Upper lobe of left lung (tissue), 6 donors: ENCODE measurements at regions not wholly inside any gene's neighbourhood (a gene's known extent, or its start where the extent isn't known, plus 50 kb on each side); places are given as distances from the start of the nearest gene placed in this dataset.

ENCODE experiments used
- ATAC-seq, 2 donors: fragments of 200-7000 bp; cut with Tn5 transposase; one replicate each; pipeline ENCODE4 v1.9.1; 2022; ENCODE audit warnings: mild to moderate bottlenecking in 2 of 2, moderate library complexity in 2 of 2; ENCODE audit not compliant: low FRiP score in 2 of 2
- DNase-seq, 2 donors: peaks; one replicate each; pipeline ENCODE4 v3.0.0-alpha.2; 2019 to 2020
- H3K27ac ChIP-seq, 4 donors: fragments of 200-600 bp; sonication (generic); one replicate each; pipeline ENCODE4 v1.5.1; 2016 to 2019
- H3K27me3 ChIP-seq, 4 donors: fragments of 200-600 bp; sonication (generic); one replicate each; pipeline ENCODE4 v1.5.1; 2017 to 2019
- H3K36me3 ChIP-seq, 4 donors: fragments of 200-600 bp; sonication (generic); one replicate each; pipeline ENCODE4 v1.5.1; 2016 to 2019
- H3K4me1 ChIP-seq, 4 donors: fragments of 200-600 bp; sonication (generic); one replicate each; pipeline ENCODE4 v1.5.1; 2018 to 2019
- H3K4me3 ChIP-seq, 4 donors: fragments of 200-600 bp; sonication (generic); one replicate each; pipeline ENCODE4 v1.5.1; 2017 to 2019; ENCODE audit warnings: mild to moderate bottlenecking in 2 of 4, moderate library complexity in 1 of 4
- H3K9me3 ChIP-seq, 4 donors: fragments of 200-600 bp; sonication (generic); one replicate each; pipeline ENCODE4 v1.5.1; 2018 to 2019
- CTCF ChIP-seq, 6 experiments: fragments of 450-650 bp in 4 of 6; fragments of 200-600 bp in 2 of 6; sonication (generic) in 2 of 6; IDR thresholded peaks; one replicate each; pipeline ENCODE4 v1.5.1; 2016 to 2019; ENCODE audit warnings: antibody characterized with exemption in 6 of 6
- EP300 ChIP-seq, 4 donors: sonication (generic); formaldehyde crosslinking; IDR thresholded peaks; one replicate each; pipeline ENCODE4 v1.5.1; 2017; ENCODE audit warnings: antibody characterized with exemption in 4 of 4, control low read depth in 2 of 4
- POLR2A ChIP-seq, 4 donors: fragments of 450-650 bp; IDR thresholded peaks; one replicate each; pipeline ENCODE4 v1.5.1; 2016 to 2017; ENCODE audit warnings: antibody characterized with exemption in 4 of 4, mild to moderate bottlenecking in 2 of 4
- POLR2AphosphoS5 ChIP-seq, 2 donors: sonication (generic); formaldehyde crosslinking; IDR thresholded peaks; one replicate each; pipeline ENCODE4 v1.5.1; 2017; ENCODE audit warnings: antibody characterized with exemption in 2 of 2
- WGBS, 2 donors: methylation state at CpG; one replicate each; pipeline ENCODE4 v1.1.5; 2017 to 2018; 5-methylcytosine and 5-hydroxymethylcytosine counted together
- donor health status: DM: no; HTN: no; CAD: no; lungs with moderate emphysema.
- donor health status: DM: no; HTN: yes; CAD: no; lungs with severe emphysema.

GRCh38 chr22:26983311-26983710 is 325.9 kb downstream of the MIAT start:
- H3K27me3 ChIP-seq: no peaks in the 10 kb centered on the region
- WGBS, 2 donors: 67 to 82% methylated on average over 1 of the region's 1 CpG
- no peak overlapping the region for H3K27ac ChIP-seq
- H3K4me3 ChIP-seq: no peak overlapping the region
- TF ChIP-seq POLR2AphosphoS5 (IDR thresholded peaks at IDR 0.05): no peak
- no peak for TF ChIP-seq EP300 (IDR thresholded peaks at IDR 0.05)
- TF ChIP-seq POLR2A (IDR thresholded peaks at IDR 0.05): no peak
- no peak for TF ChIP-seq CTCF (IDR thresholded peaks at IDR 0.05)
- no peak for DNase-seq
- ATAC-seq: no peak
- H3K4me1 ChIP-seq: peaks cover 0 to 9% (median 5%) of the 10 kb centered on the region in 4 donors
- no peaks in the 10 kb centered on the region for H3K9me3 ChIP-seq
- H3K36me3 ChIP-seq: no peaks in the 10 kb centered on the region

- Histone ChIP-seq H3K4me1 (peaks cover 0 to 9% (median 5%) of the 10 kb centered on the region in 4 donors), H3K36me3 (no peaks in the 10 kb centered on the region), H3K27ac (no peak overlapping the region), H3K9me3 (no peaks in the 10 kb centered on the region), H3K27me3 (no peaks in the 10 kb centered on the region), H3K4me3 (no peak overlapping the region)
- WGBS, 2 donors: 47 to 79% methylated on average over 2 of the region's 2 CpGs
- ATAC-seq: no peak
- TF ChIP-seq POLR2A (IDR thresholded peaks at IDR 0.05) (no peak), EP300 (IDR thresholded peaks at IDR 0.05) (no peak), CTCF (IDR thresholded peaks at IDR 0.05) (no peak), POLR2AphosphoS5 (IDR thresholded peaks at IDR 0.05) (no peak)
- no peak for DNase-seq
Observed at GRCh38 chr22:26985206-26985605, 327.8 kb downstream of the MIAT start.

GRCh38 chr22:26985931-26986782 is 328.8 kb downstream of the MIAT start:
- ATAC-seq: no peak
- TF ChIP-seq EP300 (IDR thresholded peaks at IDR 0.05): no peak
- TF ChIP-seq POLR2A (IDR thresholded peaks at IDR 0.05): no peak
- TF ChIP-seq POLR2AphosphoS5 (IDR thresholded peaks at IDR 0.05): no peak
- no peak for TF ChIP-seq CTCF (IDR thresholded peaks at IDR 0.05)

GRCh38 chr22:26986884-26987283 is 329.5 kb downstream of the MIAT start:
- Histone ChIP-seq H3K9me3 (no peaks in the 10 kb centered on the region), H3K4me1 (peaks cover 0 to 9% (median 5%) of the 10 kb centered on the region in 4 donors), H3K36me3 (no peaks in the 10 kb centered on the region), H3K4me3 (no peak overlapping the region), H3K27me3 (no peaks in the 10 kb centered on the region), H3K27ac (no peak overlapping the region)
- DNase-seq (no peak), ATAC-seq (no peak)
- 6 to 29% methylated on average over 3 of the region's 3 CpGs for WGBS, 2 donors
- TF ChIP-seq EP300 (IDR thresholded peaks at IDR 0.05) (no peak), POLR2AphosphoS5 (IDR thresholded peaks at IDR 0.05) (no peak), CTCF (IDR thresholded peaks at IDR 0.05) (no peak), POLR2A (IDR thresholded peaks at IDR 0.05) (no peak)

More at GRCh38 chr22:26985931-26986782, 328.8 kb downstream of the MIAT start:
- H3K27ac ChIP-seq: no peak overlapping the region
- peaks cover 0 to 9% (median 5%) of the 10 kb centered on the region in 4 donors for H3K4me1 ChIP-seq
- 32 to 42% methylated on average over 11 of the region's 11 CpGs for WGBS, 2 donors
- H3K36me3 ChIP-seq: no peaks in the 10 kb centered on the region
- peak in 1 of 2 donors; percentile 46 for DNase-seq
- no peaks in the 10 kb centered on the region for H3K9me3 ChIP-seq
- H3K4me3 ChIP-seq: no peak overlapping the region
- H3K27me3 ChIP-seq: no peaks in the 10 kb centered on the region
